Glutamatergic neuron (in vitro differentiated cells): ENCODE measurements at regions not wholly inside any gene's neighbourhood (a gene's known extent, or its start where the extent isn't known, plus 50 kb on each side); places are given as distances from the start of the nearest gene placed in this dataset.

Experiments used
- DNase-seq: peaks from one replicate; pipeline ENCODE4 v3.0.0; 2022
- H3K27ac Mint-ChIP-seq: one replicate; pipeline ENCODE4 v1.8.0; 2020; ENCODE audit warnings: mild to moderate bottlenecking, mixed read lengths, inconsistent platforms; ENCODE audit not compliant: unreplicated experiment
- H3K27me3 Mint-ChIP-seq: one replicate; pipeline ENCODE4 v1.8.0; 2020; ENCODE audit warnings: mild to moderate bottlenecking, moderate library complexity, mixed read lengths, inconsistent platforms; ENCODE audit not compliant: unreplicated experiment
- H3K36me3 Mint-ChIP-seq: one replicate; pipeline ENCODE4 v1.8.0; 2020; ENCODE audit warnings: mild to moderate bottlenecking, mixed read lengths, inconsistent platforms; ENCODE audit not compliant: unreplicated experiment
- H3K4me1 Mint-ChIP-seq: one replicate; pipeline ENCODE4 v1.8.0; 2020; ENCODE audit warnings: mild to moderate bottlenecking, low read depth, mixed read lengths, inconsistent platforms; ENCODE audit not compliant: unreplicated experiment
- H3K4me3 Mint-ChIP-seq: one replicate; pipeline ENCODE4 v1.8.0; 2020; ENCODE audit warnings: mild to moderate bottlenecking, mixed read lengths, inconsistent platforms; ENCODE audit not compliant: unreplicated experiment
- H3K9me3 Mint-ChIP-seq: one replicate; pipeline ENCODE4 v1.8.0; 2020; ENCODE audit warnings: mild to moderate bottlenecking, moderate library complexity, mixed read lengths, inconsistent platforms; ENCODE audit not compliant: unreplicated experiment
- TF ChIP-seq, protein P1 (sequence below): fragments of 200-600 bp; sonication (generic); IDR thresholded peaks from one replicate; pipeline ENCODE4 v1.5.0; 2021; ENCODE audit not compliant: partially characterized antibody, unreplicated experiment

GRCh38 chr20:16194617-16195360 lies 378.5 kb downstream of the KIF16B start:
- Mint-ChIP-seq H3K36me3 (no peaks in the 10 kb centered on the region), H3K27me3 (no peaks in the 10 kb centered on the region), H3K4me3 (no peak overlapping the region), H3K4me1 (no peaks in the 10 kb centered on the region), H3K27ac (no peak overlapping the region), H3K9me3 (peaks cover 2% of the 10 kb centered on the region)
- TF ChIP-seq, protein P1, sequence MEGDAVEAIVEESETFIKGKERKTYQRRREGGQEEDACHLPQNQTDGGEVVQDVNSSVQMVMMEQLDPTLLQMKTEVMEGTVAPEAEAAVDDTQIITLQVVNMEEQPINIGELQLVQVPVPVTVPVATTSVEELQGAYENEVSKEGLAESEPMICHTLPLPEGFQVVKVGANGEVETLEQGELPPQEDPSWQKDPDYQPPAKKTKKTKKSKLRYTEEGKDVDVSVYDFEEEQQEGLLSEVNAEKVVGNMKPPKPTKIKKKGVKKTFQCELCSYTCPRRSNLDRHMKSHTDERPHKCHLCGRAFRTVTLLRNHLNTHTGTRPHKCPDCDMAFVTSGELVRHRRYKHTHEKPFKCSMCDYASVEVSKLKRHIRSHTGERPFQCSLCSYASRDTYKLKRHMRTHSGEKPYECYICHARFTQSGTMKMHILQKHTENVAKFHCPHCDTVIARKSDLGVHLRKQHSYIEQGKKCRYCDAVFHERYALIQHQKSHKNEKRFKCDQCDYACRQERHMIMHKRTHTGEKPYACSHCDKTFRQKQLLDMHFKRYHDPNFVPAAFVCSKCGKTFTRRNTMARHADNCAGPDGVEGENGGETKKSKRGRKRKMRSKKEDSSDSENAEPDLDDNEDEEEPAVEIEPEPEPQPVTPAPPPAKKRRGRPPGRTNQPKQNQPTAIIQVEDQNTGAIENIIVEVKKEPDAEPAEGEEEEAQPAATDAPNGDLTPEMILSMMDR: no peak
- DNase-seq: no peak

GRCh38 chr20:16191496-16191895 lies 381.8 kb downstream of the KIF16B start:
- Mint-ChIP-seq H3K36me3 (no peaks in the 10 kb centered on the region), H3K27ac (no peak overlapping the region), H3K27me3 (no peaks in the 10 kb centered on the region), H3K9me3 (peaks cover 4% of the 10 kb centered on the region), H3K4me3 (no peak overlapping the region), H3K4me1 (no peaks in the 10 kb centered on the region)
- DNase-seq: no peak
- TF ChIP-seq, protein P1: no peak

DNA sequence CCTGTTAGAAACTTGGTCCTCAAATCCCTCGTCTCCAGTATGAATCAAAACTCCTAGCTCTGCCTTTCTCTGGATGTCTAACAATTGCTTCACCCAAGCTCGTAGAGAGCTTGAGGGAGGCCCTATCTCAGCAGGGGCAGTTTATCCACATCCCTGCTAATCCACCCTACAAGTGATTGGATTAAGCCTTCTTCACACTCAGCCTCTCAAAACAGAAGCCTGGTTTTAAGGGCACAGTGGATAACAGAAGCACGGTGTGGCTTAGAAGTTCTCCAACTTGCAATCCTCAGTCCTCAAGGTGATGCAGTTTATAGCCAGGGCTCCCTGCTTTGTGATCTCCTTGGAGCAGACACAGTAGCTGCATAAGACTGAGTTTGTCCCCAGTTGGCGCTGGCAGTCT lies 383.9 kb downstream of the KIF16B start:
- TF ChIP-seq, protein P1: no peak
- H3K4me3 Mint-ChIP-seq: no peak overlapping the region
- H3K36me3 Mint-ChIP-seq: no peaks in the 10 kb centered on the region
- no peaks in the 10 kb centered on the region for H3K4me1 Mint-ChIP-seq
- DNase-seq: no peak
- H3K27ac Mint-ChIP-seq: no peak overlapping the region
- peaks cover 4% of the 10 kb centered on the region for H3K9me3 Mint-ChIP-seq
- peaks cover 2% of the 10 kb centered on the region for H3K27me3 Mint-ChIP-seq

DNA sequence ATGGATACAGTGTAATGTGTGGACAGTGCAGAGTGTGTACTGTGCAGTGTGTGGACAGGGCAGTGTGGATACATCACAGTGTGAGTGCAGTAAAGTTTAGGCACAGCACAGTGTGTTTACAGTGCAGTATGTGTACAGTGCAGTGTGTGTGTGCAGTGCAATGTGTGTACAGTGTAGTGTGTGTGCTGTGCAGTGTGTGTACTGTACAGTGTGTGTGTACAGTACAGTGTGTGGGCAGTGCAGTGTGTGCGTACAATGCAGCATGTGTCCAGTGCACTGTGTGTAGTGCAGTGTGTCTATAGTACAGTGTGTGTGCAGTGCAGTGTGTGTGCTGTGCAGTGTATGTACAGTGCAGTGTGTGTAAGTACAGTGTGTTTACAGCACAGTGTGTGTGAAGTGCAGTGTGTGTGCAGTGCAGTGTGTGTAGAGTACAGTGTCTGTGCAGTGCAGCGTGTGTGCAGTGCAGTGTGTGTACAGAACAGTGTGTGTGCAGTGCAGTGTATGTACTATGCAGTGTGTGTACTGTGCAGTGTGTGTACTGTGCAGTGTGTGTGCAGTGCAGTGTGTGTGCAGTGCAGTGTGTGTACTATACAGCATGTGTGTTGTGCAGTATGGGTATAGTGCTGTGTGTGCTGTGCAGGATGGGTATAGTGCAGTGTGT lies 385.2 kb downstream of the KIF16B start:
- Mint-ChIP-seq H3K27ac (no peak overlapping the region), H3K27me3 (peaks cover 2% of the 10 kb centered on the region), H3K36me3 (no peaks in the 10 kb centered on the region), H3K9me3 (peaks cover 4% of the 10 kb centered on the region), H3K4me3 (no peak overlapping the region), H3K4me1 (no peaks in the 10 kb centered on the region)
- TF ChIP-seq, protein P1: no peak
- no peak for DNase-seq

GRCh38 chr20:16179919-16180318 lies 393.3 kb downstream of the KIF16B start:
- H3K4me1 Mint-ChIP-seq: no peaks in the 10 kb centered on the region
- no peaks in the 10 kb centered on the region for H3K36me3 Mint-ChIP-seq
- no peaks in the 10 kb centered on the region for H3K9me3 Mint-ChIP-seq
- DNase-seq: no peak
- TF ChIP-seq, protein P1: no peak
- no peak overlapping the region for H3K27ac Mint-ChIP-seq
- no peaks in the 10 kb centered on the region for H3K27me3 Mint-ChIP-seq
- H3K4me3 Mint-ChIP-seq: no peak overlapping the region
